Left ventricle myocardium inferior (tissue), 1 donor: ENCODE measurements at regions not wholly inside any gene's neighbourhood (a gene's known extent, or its start where the extent isn't known, plus 50 kb on each side); places are given as distances from the start of the nearest gene placed in this dataset.

Experiments used
- DNase-seq: peaks from one replicate; pipeline ENCODE4 v3.0.0-alpha.2; 2020
- H3K27ac ChIP-seq: fragments of 200-600 bp; replicated peaks from 2 replicates; pipeline ENCODE4 v1.8.0; 2021
- H3K27me3 ChIP-seq: fragments of 200-600 bp; 2 replicates; pipeline ENCODE4 v1.8.0; 2021; ENCODE audit warnings: low read depth
- H3K36me3 ChIP-seq: fragments of 200-600 bp; 2 replicates; pipeline ENCODE4 v1.8.0; 2021
- H3K4me1 ChIP-seq: fragments of 200-600 bp; 2 replicates; pipeline ENCODE4 v1.8.0; 2021
- H3K4me3 ChIP-seq: fragments of 200-600 bp; 2 replicates; pipeline ENCODE4 v1.8.0; 2021; ENCODE audit warnings: mild to moderate bottlenecking, moderate library complexity
- H3K9me3 ChIP-seq: fragments of 200-600 bp; replicated peaks from 2 replicates; pipeline ENCODE4 v1.8.0; 2021
- CTCF ChIP-seq: fragments of 200-600 bp; IDR thresholded peaks from 2 replicates; pipeline ENCODE4 v1.8.0; 2021; ENCODE audit warnings: antibody characterized with exemption, mild to moderate bottlenecking, borderline replicate concordance
- intact Hi-C: fragments of 100-400 bp; cut with micrococcal nuclease; formaldehyde crosslinking; loops from one replicate; pipeline ENCODE4 v1.11.0; 2022
- donor health status: DM: no; HTN: yes; CAD: no; lungs with severe emphysema.

GRCh38 chr2:23322567-23323197 is 62.3 kb upstream of the KLHL29 start:
- Histone ChIP-seq H3K4me3 (no peak overlapping the region), H3K36me3 (no peaks in the 10 kb centered on the region), H3K9me3 (peaks cover 5% of the 10 kb centered on the region), H3K27me3 (peaks cover 69% of the 10 kb centered on the region), H3K27ac (no peak overlapping the region), H3K4me1 (no peaks in the 10 kb centered on the region)
- DNase-seq, result no peak
- intact Hi-C loops, result no loop called here
- TF ChIP-seq CTCF, result no peak

- no peak for DNase-seq
- H3K4me3 ChIP-seq, result no peak overlapping the region
- no peak for TF ChIP-seq CTCF
Measured at GRCh38 chr2:23323198-23323916, 61.6 kb upstream of the KLHL29 start.

GRCh38 chr2:23323917-23324680 is 60.9 kb upstream of the KLHL29 start:
- Histone ChIP-seq H3K27ac (no peak overlapping the region), H3K4me1 (no peaks in the 10 kb centered on the region), H3K9me3 (no peaks in the 10 kb centered on the region), H3K36me3 (no peaks in the 10 kb centered on the region), H3K27me3 (peaks cover 81% of the 10 kb centered on the region), H3K4me3 (no peak overlapping the region)
- DNase-seq, result no peak
- intact Hi-C loops, result no loop called here
- no peak for TF ChIP-seq CTCF

More at GRCh38 chr2:23323198-23323916, 61.6 kb upstream of the KLHL29 start:
- Histone ChIP-seq H3K36me3 (no peaks in the 10 kb centered on the region), H3K9me3 (peaks cover 5% of the 10 kb centered on the region), H3K4me1 (no peaks in the 10 kb centered on the region), H3K27ac (no peak overlapping the region), H3K27me3 (peaks cover 73% of the 10 kb centered on the region)
- intact Hi-C loops, result no loop called here

- no peaks in the 10 kb centered on the region for H3K36me3 ChIP-seq
- intact Hi-C loops, result no loop called here
- no peak for TF ChIP-seq CTCF
- H3K27ac ChIP-seq, result no peak overlapping the region
- H3K27me3 ChIP-seq, result peaks cover 89% of the 10 kb centered on the region
- DNase-seq, result no peak
- H3K4me3 ChIP-seq, result no peak overlapping the region
- no peaks in the 10 kb centered on the region for H3K9me3 ChIP-seq
- no peaks in the 10 kb centered on the region for H3K4me1 ChIP-seq
Measured at GRCh38 chr2:23326330-23326729, 58.6 kb upstream of the KLHL29 start.

- Histone ChIP-seq H3K4me3 (no peak overlapping the region), H3K27ac (no peak overlapping the region), H3K27me3 (peaks cover 89% of the 10 kb centered on the region), H3K9me3 (no peaks in the 10 kb centered on the region), H3K4me1 (no peaks in the 10 kb centered on the region), H3K36me3 (no peaks in the 10 kb centered on the region)
- intact Hi-C loops, result no loop called here
- TF ChIP-seq CTCF, result no peak
- no peak for DNase-seq
Measured at GRCh38 chr2:23327416-23327815, 57.6 kb upstream of the KLHL29 start.
